Suprapubic skin (tissue), 4 donors: ENCODE measurements at regions not wholly inside any gene's neighbourhood (a gene's known extent, or its start where the extent isn't known, plus 50 kb on each side); places are given as distances from the start of the nearest gene placed in this dataset.

Source experiments
- DNase-seq, 2 donors: peaks; one replicate each; pipeline ENCODE4 v3.0.0-alpha.2; 2019; ENCODE audit warnings: low spot score in 2 of 2
- H3K27ac ChIP-seq: fragments of 200-600 bp; sonication (generic); one replicate; pipeline ENCODE4 v1.5.1; 2019
- H3K27me3 ChIP-seq: fragments of 200-600 bp; sonication (generic); one replicate; pipeline ENCODE4 v1.5.1; 2019
- H3K36me3 ChIP-seq: fragments of 200-600 bp; sonication (generic); one replicate; pipeline ENCODE4 v1.5.1; 2019
- H3K4me1 ChIP-seq: fragments of 200-600 bp; sonication (generic); one replicate; pipeline ENCODE4 v1.5.1; 2019
- H3K4me3 ChIP-seq: fragments of 200-600 bp; sonication (generic); one replicate; pipeline ENCODE4 v1.5.1; 2019; ENCODE audit warnings: mild to moderate bottlenecking
- H3K9me3 ChIP-seq: fragments of 200-600 bp; sonication (generic); one replicate; pipeline ENCODE4 v1.5.1; 2019
- CTCF ChIP-seq, 2 donors: fragments of 200-600 bp in 1 of 2; fragments of 450-650 bp in 1 of 2; sonication (generic) in 1 of 2; IDR thresholded peaks; one replicate each; pipeline ENCODE4 v1.5.1; 2016 to 2019; ENCODE audit warnings: antibody characterized with exemption in 2 of 2, mild to moderate bottlenecking in 1 of 2, moderate library complexity in 1 of 2
- EP300 ChIP-seq: sonication (generic); formaldehyde crosslinking; IDR thresholded peaks from one replicate; pipeline ENCODE4 v1.6.1; 2017; ENCODE audit warnings: antibody characterized with exemption
- POLR2A ChIP-seq, 2 donors: fragments of 450-650 bp; IDR thresholded peaks; one replicate each; pipeline ENCODE4 v1.6.1; 2017; ENCODE audit warnings: antibody characterized with exemption in 2 of 2, mild to moderate bottlenecking in 2 of 2, moderate library complexity in 2 of 2
- POLR2AphosphoS5 ChIP-seq, 3 donors: sonication (generic); formaldehyde crosslinking; IDR thresholded peaks; one replicate each; pipeline ENCODE4 v1.6.1; 2017; ENCODE audit warnings: antibody characterized with exemption in 3 of 3
- WGBS: methylation state at CpG from one replicate; pipeline ENCODE4 v1.1.5; 2018; 5-methylcytosine and 5-hydroxymethylcytosine counted together

GRCh38 chr3:78165876-78166275 is 1126.0 kb downstream of the ROBO2 start:
- DNase-seq, result no peak
- Histone ChIP-seq H3K9me3 (no peaks in the 10 kb centered on the region), H3K27me3 (no peaks in the 10 kb centered on the region), H3K4me3 (no peak overlapping the region), H3K36me3 (no peaks in the 10 kb centered on the region), H3K27ac (no peak overlapping the region), H3K4me1 (no peaks in the 10 kb centered on the region)
- no peak for TF ChIP-seq POLR2AphosphoS5 (IDR thresholded peaks at IDR 0.05)
- TF ChIP-seq POLR2A (IDR thresholded peaks at IDR 0.05), result no peak
- no peak for TF ChIP-seq CTCF (IDR thresholded peaks at IDR 0.05)

- Histone ChIP-seq H3K4me1 (no peaks in the 10 kb centered on the region), H3K4me3 (no peak overlapping the region), H3K27ac (no peak overlapping the region), H3K36me3 (no peaks in the 10 kb centered on the region), H3K9me3 (no peaks in the 10 kb centered on the region), H3K27me3 (no peaks in the 10 kb centered on the region)
- DNase-seq, result no peak
- WGBS, result 21% methylated on average over 1 of the region's 1 CpG
- TF ChIP-seq CTCF (IDR thresholded peaks at IDR 0.05) (no peak), EP300 (no peak), POLR2AphosphoS5 (IDR thresholded peaks at IDR 0.05) (no peak), POLR2A (IDR thresholded peaks at IDR 0.05) (no peak)
Observed at GRCh38 chr3:78174821-78175220, 1134.9 kb downstream of the ROBO2 start.

- Histone ChIP-seq H3K9me3 (no peaks in the 10 kb centered on the region), H3K4me3 (no peak overlapping the region), H3K36me3 (no peaks in the 10 kb centered on the region), H3K27ac (no peak overlapping the region), H3K27me3 (no peaks in the 10 kb centered on the region), H3K4me1 (no peaks in the 10 kb centered on the region)
- 85% methylated on average over 4 of the region's 4 CpGs for WGBS
- DNase-seq, result no peak
- no peak for TF ChIP-seq POLR2A (IDR thresholded peaks at IDR 0.05)
Observed at GRCh38 chr3:78176869-78177268, 1137.0 kb downstream of the ROBO2 start.

DNA sequence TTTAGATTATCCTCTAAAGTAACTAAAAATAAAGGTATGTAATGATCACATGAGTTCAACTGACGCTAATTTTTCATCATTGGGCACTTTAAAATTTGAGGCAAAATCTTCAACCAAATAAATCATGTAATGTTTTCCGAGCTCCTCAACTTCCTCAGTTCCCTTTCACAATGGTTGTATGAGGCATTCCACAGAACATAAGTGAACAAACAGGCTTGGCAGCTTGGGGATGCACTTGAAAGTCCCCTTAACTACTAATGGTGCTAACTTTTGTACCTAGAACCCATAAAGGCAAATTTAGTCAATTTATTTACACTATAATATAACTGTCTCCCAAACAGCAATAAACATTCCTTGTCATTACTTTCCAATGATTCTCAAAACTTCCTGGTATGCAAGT is 1137.9 kb downstream of the ROBO2 start:
- Histone ChIP-seq H3K9me3 (no peaks in the 10 kb centered on the region), H3K4me3 (no peak overlapping the region), H3K36me3 (no peaks in the 10 kb centered on the region), H3K4me1 (no peaks in the 10 kb centered on the region), H3K27me3 (no peaks in the 10 kb centered on the region), H3K27ac (no peak overlapping the region)
- no peak for DNase-seq
- no peak for TF ChIP-seq CTCF (IDR thresholded peaks at IDR 0.05)
- TF ChIP-seq POLR2AphosphoS5 (IDR thresholded peaks at IDR 0.05), result no peak
- WGBS, result 86% methylated on average over 2 of the region's 2 CpGs

- Histone ChIP-seq H3K9me3 (no peaks in the 10 kb centered on the region), H3K27me3 (no peaks in the 10 kb centered on the region), H3K4me1 (no peaks in the 10 kb centered on the region), H3K4me3 (no peak overlapping the region), H3K36me3 (no peaks in the 10 kb centered on the region), H3K27ac (no peak overlapping the region)
- no peak for DNase-seq
- no peak for TF ChIP-seq POLR2AphosphoS5 (IDR thresholded peaks at IDR 0.05)
- TF ChIP-seq CTCF (IDR thresholded peaks at IDR 0.05), result no peak
- TF ChIP-seq POLR2A (IDR thresholded peaks at IDR 0.05), result no peak
- no peak for TF ChIP-seq EP300
Observed at GRCh38 chr3:78178209-78178608, 1138.3 kb downstream of the ROBO2 start.

- Histone ChIP-seq H3K9me3 (no peaks in the 10 kb centered on the region), H3K27me3 (no peaks in the 10 kb centered on the region), H3K36me3 (no peaks in the 10 kb centered on the region), H3K4me3 (no peak overlapping the region), H3K27ac (no peak overlapping the region), H3K4me1 (no peaks in the 10 kb centered on the region)
- DNase-seq, result no peak
- WGBS, result 71% methylated on average over 1 of the region's 1 CpG
- TF ChIP-seq CTCF (IDR thresholded peaks at IDR 0.05), result no peak
- TF ChIP-seq EP300, result no peak
- TF ChIP-seq POLR2AphosphoS5 (IDR thresholded peaks at IDR 0.05), result no peak
- no peak for TF ChIP-seq POLR2A (IDR thresholded peaks at IDR 0.05)
Observed at GRCh38 chr3:78178740-78179363, 1139.0 kb downstream of the ROBO2 start.
